Heart right ventricle (tissue), 16 donors: ENCODE measurements at regions not wholly inside any gene's neighbourhood (a gene's known extent, or its start where the extent isn't known, plus 50 kb on each side); places are given as distances from the start of the nearest gene placed in this dataset.
A peak's percentile ranks its signal among the peaks of the same experiment; 100 is the strongest.

ENCODE experiments used
- ATAC-seq, 8 donors: fragments of 200-7000 bp; cut with Tn5 transposase; one replicate each; pipeline ENCODE4 v1.9.1; 2020; ENCODE audit warnings: mild to moderate bottlenecking in 8 of 8, moderate library complexity in 8 of 8, moderate number of reproducible peaks in 1 of 8
- DNase-seq, 2 donors: peaks; one replicate each; pipeline ENCODE4 v3.0.0-alpha.2; 2020
- H3K27ac ChIP-seq, 10 donors: fragments of 200-600 bp; sonication (generic) in 2 of 10; one replicate each; pipeline versions ENCODE4 v1.5.0 to v1.8.0; 2020 to 2022; ENCODE audit warnings: mild to moderate bottlenecking in 3 of 10
- H3K27me3 ChIP-seq, 7 donors: fragments of 200-600 bp; one replicate each; pipeline ENCODE4 v1.8.0; 2021 to 2022; ENCODE audit warnings: mild to moderate bottlenecking in 2 of 7
- H3K36me3 ChIP-seq, 9 donors: fragments of 200-600 bp; sonication (generic) in 1 of 9; one replicate each; pipeline versions ENCODE4 v1.5.0 to v1.8.0; 2020 to 2022; ENCODE audit warnings: mild to moderate bottlenecking in 2 of 9
- H3K4me1 ChIP-seq, 9 donors: fragments of 200-600 bp; sonication (generic) in 1 of 9; one replicate each; pipeline versions ENCODE4 v1.5.0 to v1.8.0; 2020 to 2022; ENCODE audit warnings: mild to moderate bottlenecking in 4 of 9
- H3K4me3 ChIP-seq, 10 donors: fragments of 200-600 bp; sonication (generic) in 2 of 10; one replicate each; pipeline versions ENCODE4 v1.5.0 to v1.8.0; 2020 to 2022; ENCODE audit warnings: mild to moderate bottlenecking in 7 of 10, moderate library complexity in 2 of 10
- H3K9me3 ChIP-seq, 11 donors: fragments of 200-600 bp in 10 of 11; sonication (generic) in 2 of 11; one replicate each; pipeline versions ENCODE4 v1.5.0 to v1.8.0; 2013 to 2022; ENCODE audit warnings: mild to moderate bottlenecking in 2 of 11, control low read depth in 1 of 11, moderate library complexity in 1 of 11
- CTCF ChIP-seq, 9 donors: fragments of 200-600 bp; sonication (generic) in 2 of 9; IDR thresholded peaks; one replicate each; pipeline versions ENCODE4 v1.5.0 to v1.8.0; 2021 to 2022; ENCODE audit warnings: antibody characterized with exemption in 9 of 9, mild to moderate bottlenecking in 5 of 9, moderate library complexity in 1 of 9
- WGBS, 2 donors: extraction: QIAGEN DNeasy Blood & Tissue Kit; methylation state at CpG; one replicate each; pipeline ENCODE4 v1.1.7; 2013; ENCODE audit warnings: inconsistent platforms in 1 of 2; 5-methylcytosine and 5-hydroxymethylcytosine counted together
- intact Hi-C, 10 donors: fragments of 100-400 bp; cut with DNase I; formaldehyde crosslinking; loops; one replicate each; pipeline versions ENCODE4 v1.11.1 to v1.14.2; 2022
- donor health status: Arrhythmogenic right ventricular cardiomyopathy.
- donor health status: ischemic (EF 13 %, LVEDD 7.1; RV severe dilation, severe dysfunction).
- donor health status: healthy with polysubstance abuse.
- donor health status: DM: no; HTN: yes; CAD: no.
- donor health status: DM: no; HTN: no; CAD: no.
- donor health status: ischemic (EF 25% LVEDD 6.9; RV normal size, moderate dysfunction).
- donor health status: ischemic (EF 25% LVEDD 5.7; RV mildly dilated, moderate dysfunction).
- donor health status: healthy.
- donor health status: DM: yes; HTN: yes; CAD: no.
- donor health status: Ischemic cardiomyopathy.
- donor health status: ischemic (EF 35%, LVEDD 5.7; RV mildly dilated, moderate dysfunction).
- donor health status: nonischemic (EF 11% LVEDD 7.7; RV severe dilation, severe dysfunction).
- donor health status: DM: yes; HTN: yes; CAD: no.
- donor health status: PGD.
- donor health status: ischemic (EF 29% LVEDD 5.4; RV normal size, mild dysfunction).
- donor health status: nonischemic (EF 23%, LVEDD 6.1; RV moderate dilation, normal function).

DNA sequence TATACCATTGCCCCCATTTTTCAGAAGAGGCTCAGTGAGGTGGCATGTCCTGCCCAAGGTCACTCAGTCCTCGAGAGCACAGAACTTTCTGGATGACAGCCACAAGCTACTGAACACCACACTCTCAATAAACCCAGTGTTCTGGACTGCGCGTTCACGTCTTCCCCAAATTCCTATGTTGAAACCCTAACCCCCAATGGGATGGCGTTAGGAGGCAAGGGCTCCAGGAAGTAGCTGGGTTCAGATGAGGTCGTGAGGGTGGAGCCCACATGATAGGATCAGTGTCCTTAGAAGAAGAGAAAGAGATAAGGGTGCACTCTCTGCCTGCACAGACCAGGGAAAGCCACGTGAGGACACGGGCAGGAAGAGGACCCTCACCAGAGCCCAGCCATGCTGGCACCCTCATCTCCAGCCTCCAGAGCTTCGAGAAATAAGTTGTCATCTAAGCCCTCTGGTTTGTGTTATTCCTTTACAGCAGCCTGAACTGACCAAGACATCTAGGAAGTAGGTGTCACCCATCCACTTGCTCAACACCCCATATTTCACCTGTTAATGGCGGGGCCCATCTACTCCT is 324.0 kb downstream of the UACA start:
- 52 to 61% methylated on average over 10 of the region's 10 CpGs for WGBS, 2 donors
- H3K27ac ChIP-seq, result no peak overlapping the region
- intact Hi-C loops, result loop anchor here in 1 of 10 donors (10.0 kb wide), 1 partner anchor 275 kb away; no protein-coding TSS in a partner anchor
- no peak for DNase-seq
- no peak for TF ChIP-seq CTCF (IDR thresholded peaks at IDR 0.05)
- H3K36me3 ChIP-seq, result no peaks in the 10 kb centered on the region
- H3K9me3 ChIP-seq, result no peaks in the 10 kb centered on the region
- H3K4me1 ChIP-seq, result peaks cover 0 to 37% (median 23%) of the 10 kb centered on the region in 9 donors
- H3K27me3 ChIP-seq, result peaks cover 0 to 37% (median 11%) of the 10 kb centered on the region in 7 donors
- H3K4me3 ChIP-seq, result no peak overlapping the region
- peak in 3 of 8 donors; percentile 3 to 23 (median 16) for ATAC-seq

DNA sequence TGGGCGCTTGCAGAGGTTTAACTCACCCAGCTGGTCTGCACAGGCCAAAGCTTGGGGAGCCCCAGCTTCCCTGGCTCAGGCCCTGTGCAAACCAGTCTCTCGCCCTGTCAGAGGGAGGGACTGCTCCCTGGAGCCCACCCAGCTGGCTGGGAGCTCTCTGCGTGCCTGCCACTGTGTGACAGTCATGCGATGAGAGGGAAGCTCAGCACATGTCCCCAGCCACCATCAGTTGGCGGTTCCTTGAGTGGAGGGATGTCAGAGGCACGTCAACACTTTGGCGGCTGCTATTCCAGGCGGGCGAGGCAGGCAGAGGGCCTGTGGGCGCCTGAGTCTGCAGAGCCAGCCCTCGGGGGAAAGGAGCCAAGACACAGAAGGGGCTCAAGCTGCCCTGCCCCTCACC is 324.6 kb downstream of the UACA start:
- H3K27ac ChIP-seq, result peak overlapping the region in 3 of 10 donors; percentile 23 to 51 (median 27)
- no peak for TF ChIP-seq CTCF (IDR thresholded peaks at IDR 0.05)
- peaks cover 0 to 34% (median 10%) of the 10 kb centered on the region in 7 donors for H3K27me3 ChIP-seq
- no peaks in the 10 kb centered on the region for H3K36me3 ChIP-seq
- peaks cover 2 to 43% (median 29%) of the 10 kb centered on the region in 9 donors for H3K4me1 ChIP-seq
- 44 to 62% methylated on average over 11 of the region's 11 CpGs for WGBS, 2 donors
- DNase-seq, result peak; percentile 82 to 84
- no peaks in the 10 kb centered on the region for H3K9me3 ChIP-seq
- peak; percentile 86 to 98 (median 96) for ATAC-seq
- no peak overlapping the region for H3K4me3 ChIP-seq
- intact Hi-C loops, result loop anchor here in 1 of 10 donors (10.0 kb wide), 1 partner anchor 274 kb away; no protein-coding TSS in a partner anchor

- Histone ChIP-seq H3K9me3 (no peaks in the 10 kb centered on the region), H3K27me3 (peaks cover 0 to 28% (median 10%) of the 10 kb centered on the region in 7 donors), H3K36me3 (no peaks in the 10 kb centered on the region), H3K4me3 (no peak overlapping the region), H3K27ac (peak overlapping the region in 4 of 10 donors; percentile 23 to 51 (median 28)), H3K4me1 (peaks cover 2 to 45% (median 29%) of the 10 kb centered on the region in 9 donors)
- TF ChIP-seq CTCF (IDR thresholded peaks at IDR 0.05), result peak in 1 of 9 donors; percentile 5
- WGBS, 2 donors, result 65% methylated on average over 5 of the region's 5 CpGs
- intact Hi-C loops, result loop anchor here in 1 of 10 donors (10.0 kb wide), 1 partner anchor 273 kb away; no protein-coding TSS in a partner anchor
- DNase-seq (no peak), ATAC-seq (peak in 3 of 8 donors; percentile 2 to 41 (median 21))
These were observed 325.4 kb downstream of the UACA start for GRCh38 chr15:70437882-70438451.

DNA sequence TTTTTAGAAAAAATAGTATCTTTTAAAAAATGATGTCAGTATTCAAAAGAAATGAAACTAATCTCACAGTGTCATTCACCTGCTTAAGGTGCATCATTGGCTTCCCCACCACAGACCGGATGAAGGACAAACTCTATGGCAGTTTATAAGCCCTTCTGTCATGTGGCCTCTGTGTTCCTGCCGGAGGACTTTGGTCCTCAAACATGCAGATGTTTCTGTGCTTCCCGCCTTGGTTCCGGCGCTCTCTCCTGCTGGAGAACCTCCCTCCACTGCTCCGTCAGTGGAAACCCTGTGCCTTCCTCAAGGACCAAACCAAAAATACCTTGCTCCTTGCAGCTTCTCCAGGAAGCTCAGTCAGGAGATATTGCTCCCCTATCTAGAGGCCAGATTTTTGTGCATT is 326.3 kb downstream of the UACA start:
- Histone ChIP-seq H3K27me3 (peaks cover 0 to 19% (median 6%) of the 10 kb centered on the region in 7 donors), H3K27ac (no peak overlapping the region), H3K4me1 (peaks cover 2 to 45% (median 29%) of the 10 kb centered on the region in 9 donors), H3K4me3 (no peak overlapping the region), H3K9me3 (no peaks in the 10 kb centered on the region), H3K36me3 (no peaks in the 10 kb centered on the region)
- 96 to 97% methylated on average over 6 of the region's 6 CpGs for WGBS, 2 donors
- TF ChIP-seq CTCF (IDR thresholded peaks at IDR 0.05), result no peak
- intact Hi-C loops, result loop anchor here in 1 of 10 donors (10.0 kb wide), 1 partner anchor 272 kb away; no protein-coding TSS in a partner anchor
- ATAC-seq, result no peak
- no peak for DNase-seq
